Fibroblast of peridontal ligament (primary cell): ENCODE measurements at regions not wholly inside any gene's neighbourhood (a gene's known extent, or its start where the extent isn't known, plus 50 kb on each side); places are given as distances from the start of the nearest gene placed in this dataset.

Experiments
- DNase-seq: peaks from one replicate; pipeline ENCODE4 v3.0.0-alpha.2; 2010; ENCODE audit errors: extremely low read depth

DNA sequence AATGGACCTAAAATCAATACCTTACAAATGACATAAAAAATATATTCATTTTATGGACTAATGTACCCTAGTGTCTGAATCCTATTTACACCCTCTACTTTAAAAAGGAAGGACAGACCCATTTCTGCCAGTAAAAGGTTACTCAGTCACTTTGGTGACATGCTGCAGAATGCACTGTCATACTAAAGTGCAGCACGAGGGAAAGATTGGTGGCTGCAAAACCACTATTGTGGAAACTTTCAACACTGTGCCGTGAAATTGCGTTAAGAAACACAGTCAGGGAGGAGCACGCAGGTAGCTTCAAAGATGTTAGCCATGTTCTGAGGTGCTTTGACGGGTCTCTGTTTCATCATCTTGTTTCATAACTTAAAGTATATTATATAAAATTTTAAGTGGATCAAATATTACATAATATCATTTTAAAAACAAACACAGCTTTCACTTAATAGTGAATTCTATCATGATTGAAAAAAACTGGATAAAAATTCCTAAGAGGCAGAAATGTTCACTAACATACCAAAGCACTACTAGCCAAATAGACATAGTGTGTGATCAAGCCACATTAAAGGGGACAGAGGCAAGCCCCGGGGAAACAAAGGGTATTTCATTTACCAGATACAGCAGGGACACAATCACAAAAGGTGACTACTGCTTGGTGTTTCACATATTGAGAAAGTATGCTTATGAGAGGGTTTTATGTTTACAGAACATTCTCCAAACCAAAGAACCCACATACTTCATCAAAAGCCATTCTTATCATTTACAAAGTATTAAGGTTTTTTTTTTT is 330.8 kb upstream of the SOX5 start:
- DNase-seq = no peak

DNA sequence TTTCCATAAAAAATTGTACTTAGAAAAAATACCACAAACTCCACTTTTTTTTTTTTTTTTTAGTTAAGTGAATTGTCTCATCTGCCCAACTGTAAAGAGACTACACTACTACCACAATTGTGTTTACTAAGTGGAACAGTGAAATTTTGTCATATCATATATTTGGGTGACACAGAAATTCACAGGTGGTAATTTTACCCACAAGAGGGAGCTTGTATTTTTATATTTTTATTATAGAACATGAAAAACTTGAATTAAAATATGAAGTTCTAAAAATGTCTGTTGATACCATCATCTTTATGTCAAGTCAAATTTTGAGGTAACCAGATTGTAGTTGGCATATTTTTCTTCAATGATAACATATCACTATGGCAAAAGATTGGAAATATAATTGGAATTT is 329.4 kb upstream of the SOX5 start:
- DNase-seq = peak; percentile 4

DNA sequence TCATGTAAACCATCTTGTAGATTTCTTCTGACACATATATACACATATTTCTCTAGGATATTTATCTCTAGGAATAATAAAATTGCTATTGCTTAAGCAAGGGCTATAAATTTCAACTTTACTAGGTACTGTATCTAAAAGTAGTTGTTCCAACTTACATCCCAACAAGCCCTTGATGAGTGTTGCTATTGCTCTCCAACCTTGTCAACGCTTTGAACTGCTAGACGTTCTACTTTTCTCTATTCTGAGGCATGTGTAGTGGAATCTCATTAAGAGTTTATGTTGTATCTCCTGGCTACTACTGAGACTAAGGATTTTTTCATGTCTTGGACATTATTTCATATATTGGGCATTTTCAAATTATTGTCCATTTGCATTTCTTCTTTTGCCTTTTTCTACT is 321.5 kb upstream of the SOX5 start:
- DNase-seq = no peak

DNA sequence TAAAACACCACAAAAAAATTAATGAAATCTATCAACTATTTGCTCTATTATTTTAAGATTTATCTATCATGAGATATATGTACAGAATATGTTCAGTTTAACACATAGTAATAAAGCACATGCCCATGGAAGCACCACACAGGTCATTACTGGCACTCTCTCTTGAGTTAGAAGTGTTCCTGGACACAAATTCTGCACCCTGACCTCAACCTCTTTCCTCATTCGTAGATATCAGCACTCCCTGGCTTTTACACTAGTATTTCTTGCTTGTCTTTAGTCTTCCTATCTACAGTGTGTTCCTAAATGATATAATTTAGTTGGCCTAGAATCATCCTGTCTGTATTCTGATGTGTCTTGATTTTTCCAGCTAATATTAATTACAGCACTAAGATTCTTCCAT is 321.0 kb upstream of the SOX5 start:
- no peak for DNase-seq

DNA sequence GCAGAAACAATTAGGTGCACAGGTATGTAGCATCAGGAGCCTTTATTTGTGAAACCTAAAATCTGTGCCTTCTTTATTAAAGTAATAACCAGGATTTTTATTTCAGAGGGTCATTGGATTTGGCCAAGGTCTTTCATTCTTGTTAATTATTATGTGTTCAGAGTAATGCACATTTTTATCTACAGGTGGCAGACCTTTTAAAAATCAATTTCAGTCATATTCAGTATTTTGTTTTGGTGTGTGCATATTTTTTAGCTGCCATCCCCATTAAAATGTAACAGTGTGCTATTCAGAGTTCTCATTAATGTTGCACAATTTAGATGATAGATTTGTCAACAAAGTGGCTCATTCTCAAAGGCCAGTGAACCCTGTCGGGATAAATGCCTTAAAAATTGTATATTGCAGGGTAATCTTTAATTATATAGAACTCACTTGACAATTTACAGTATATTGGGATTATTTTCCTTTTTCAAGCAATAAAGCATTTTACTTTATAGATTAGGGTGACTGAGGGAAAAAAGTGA is 319.3 kb upstream of the SOX5 start:
- no peak for DNase-seq

DNA sequence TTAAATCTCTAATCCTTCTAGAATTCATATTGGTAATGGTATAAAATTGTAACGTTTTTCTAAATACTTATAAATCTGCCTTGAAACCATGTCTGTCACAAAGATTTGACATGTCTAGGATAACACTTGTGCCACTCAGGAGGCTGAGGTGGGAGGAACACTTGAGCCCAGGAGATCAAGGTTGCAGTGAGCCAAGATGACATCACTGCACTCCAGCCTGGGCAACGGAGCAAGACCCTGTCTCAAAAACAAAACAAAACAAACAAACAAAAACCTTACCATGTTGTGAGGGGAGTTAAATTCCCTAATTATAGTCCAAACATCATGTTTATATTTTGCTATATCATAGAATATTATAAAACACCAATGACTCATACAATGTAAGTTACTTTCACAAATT is 317.5 kb upstream of the SOX5 start:
- no peak for DNase-seq

DNA sequence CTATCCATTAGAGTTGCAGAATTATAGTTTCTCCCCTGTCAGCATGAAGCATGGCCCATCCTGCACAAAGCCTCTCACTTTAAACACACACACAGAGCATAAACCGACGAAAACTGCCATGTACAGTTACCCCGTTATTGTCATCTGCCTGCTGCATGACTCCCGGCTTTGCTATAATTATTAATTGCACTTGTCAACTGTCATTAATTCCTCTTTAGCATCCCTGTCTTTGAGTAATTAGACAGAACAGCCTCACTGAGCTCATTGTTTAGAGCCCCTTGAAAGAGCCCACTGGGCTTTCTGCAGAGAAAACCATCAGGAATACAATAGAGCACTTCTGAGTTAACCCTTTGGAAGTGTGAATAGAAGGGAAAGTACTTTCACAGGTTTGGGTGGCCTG is 307.2 kb upstream of the SOX5 start:
- DNase-seq = no peak

DNA sequence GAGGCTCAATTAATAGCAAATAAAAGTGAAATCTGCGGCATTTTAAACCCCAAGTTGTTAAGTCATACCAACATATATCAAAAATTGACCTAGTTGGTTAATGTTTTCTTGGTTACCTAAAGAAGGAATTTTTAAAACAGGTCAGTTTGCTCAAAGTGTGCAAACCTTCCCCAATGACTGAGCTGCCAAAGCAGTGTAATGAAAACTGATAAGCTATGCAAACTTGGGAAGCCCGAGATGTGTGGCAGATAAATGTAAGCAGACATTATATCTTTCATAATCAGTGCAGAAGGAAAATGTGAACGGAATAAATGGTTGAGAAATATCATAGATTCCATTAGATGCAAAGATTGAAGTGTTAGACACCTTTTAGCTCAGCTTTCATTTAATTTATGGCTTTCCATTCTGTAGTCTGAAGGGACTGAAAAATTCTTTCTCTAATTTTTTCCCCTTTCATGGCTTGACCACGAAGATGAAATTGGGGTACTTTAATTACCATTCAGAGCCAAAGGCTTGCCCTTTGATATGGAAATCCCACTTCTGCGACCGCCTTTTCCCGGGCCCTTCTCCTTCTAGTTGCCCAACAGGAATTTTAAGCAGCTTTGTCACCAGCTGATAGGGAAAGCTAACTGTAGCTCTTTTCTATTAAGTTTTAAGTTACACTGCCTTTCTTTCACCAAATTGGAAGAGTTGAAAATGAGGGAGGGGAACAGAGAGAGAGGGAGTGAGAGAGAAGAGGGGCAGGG is 306.6 kb upstream of the SOX5 start:
- DNase-seq = no peak

DNA sequence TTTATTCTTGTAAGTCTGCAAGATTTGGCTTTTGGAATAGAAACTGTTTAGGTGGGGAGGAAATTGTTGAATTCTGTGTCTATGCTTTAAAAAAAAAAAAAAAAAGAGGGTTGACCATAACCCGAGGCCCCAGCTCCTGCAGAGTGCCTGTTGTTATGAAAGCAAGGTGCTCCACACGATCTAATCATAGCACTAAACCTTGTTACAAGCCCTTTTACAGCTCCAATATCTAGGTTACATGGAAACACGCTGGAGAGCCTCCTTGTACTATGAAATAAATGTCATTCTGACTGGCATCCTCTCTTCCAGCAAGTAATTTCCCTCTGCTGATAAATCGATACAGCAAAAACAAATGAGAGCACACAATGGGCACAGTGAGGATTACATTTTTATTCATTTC is 303.1 kb upstream of the SOX5 start:
- no peak for DNase-seq

DNA sequence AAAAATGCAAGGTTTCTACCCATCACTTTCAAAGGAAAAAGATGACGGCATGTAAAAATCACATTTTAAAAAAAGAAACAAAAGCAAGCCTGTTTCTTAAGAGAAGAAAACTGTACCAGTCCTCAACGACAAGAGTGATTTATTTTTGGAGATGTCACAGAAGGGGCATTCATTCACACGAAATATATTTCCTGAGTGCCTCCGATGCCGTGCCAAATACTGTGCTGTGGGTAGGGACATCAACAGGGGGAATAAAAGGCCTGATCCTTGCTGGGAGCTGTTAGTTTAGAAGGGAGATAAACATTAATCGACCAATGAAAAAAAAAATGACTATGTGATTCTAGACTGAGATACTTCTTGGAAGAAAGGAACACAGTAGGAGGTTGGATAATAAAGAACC is 297.5 kb upstream of the SOX5 start:
- DNase-seq = no peak

DNA sequence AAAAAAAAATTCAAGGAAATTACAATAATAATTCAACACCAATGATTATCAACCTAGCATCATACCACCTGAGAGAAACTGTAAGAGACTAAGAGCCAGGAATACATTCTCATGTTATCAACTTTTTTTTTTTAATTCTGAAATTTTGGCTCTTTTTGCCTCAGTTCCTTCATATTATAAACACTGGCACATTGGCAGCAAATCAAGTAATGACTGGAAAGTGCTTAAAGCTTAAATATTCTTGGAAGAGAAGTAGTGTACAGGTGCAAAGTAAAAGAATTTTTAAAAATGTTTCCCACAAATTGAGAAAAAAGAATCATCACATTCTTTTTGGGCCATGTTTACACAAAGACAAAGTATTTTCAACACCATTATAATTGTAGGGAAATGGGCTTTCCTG is 296.9 kb upstream of the SOX5 start:
- no peak for DNase-seq

DNA sequence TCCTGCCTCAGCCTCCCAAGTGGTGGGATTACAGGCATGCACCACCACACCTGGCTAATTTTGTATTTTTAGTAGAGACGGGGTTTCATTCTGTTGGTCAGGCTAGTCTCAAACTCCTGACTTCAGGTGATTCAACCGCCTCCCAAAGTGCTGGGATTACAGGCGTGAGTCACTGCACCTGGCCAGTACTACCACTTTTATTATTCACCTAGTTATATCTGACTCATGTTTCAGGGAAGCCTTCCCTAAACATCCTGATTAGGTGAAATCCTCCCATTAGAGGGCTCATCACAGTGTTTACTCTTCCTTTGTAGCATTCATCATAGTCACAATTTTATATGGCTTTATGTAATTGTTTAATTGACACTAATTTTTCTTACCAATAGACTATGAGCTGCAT is 295.3 kb upstream of the SOX5 start:
- DNase-seq = no peak

DNA sequence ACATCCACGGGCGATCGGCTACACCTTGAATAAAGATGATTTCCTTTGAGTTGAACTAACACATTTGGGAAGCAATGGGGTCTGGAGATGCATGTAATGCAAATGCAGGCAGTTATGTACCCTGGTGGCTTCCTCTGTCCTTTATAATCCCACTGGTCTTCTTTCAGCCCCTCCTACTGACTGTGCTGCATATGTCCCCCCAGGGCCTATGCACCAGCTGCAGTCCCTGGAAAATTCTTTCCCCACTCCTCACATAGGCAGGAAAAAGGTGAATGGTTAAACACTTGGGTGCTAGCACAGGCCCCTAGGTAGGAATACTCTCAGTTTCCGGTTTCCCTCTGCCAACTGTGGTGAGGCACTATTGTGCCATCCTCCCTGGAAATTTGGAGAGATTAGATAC is 294.8 kb upstream of the SOX5 start:
- no peak for DNase-seq

DNA sequence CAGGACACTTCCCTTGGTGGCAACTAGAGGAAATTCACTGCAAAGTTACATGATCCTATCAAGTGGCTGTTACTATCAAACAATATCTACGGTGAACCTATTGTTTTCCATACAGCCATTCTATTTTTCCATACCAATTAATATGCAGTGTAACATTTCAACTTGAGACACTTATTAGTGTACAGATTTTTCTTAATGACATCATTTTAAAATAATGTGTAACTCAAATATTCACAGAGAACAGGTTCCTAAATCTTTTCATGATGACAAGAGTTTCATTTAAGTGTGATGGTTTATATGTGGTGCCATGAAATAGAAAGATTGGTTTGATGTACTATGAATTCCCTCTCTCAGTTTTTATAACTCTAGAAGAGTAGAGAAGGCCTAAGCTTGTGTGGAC is 291.2 kb upstream of the SOX5 start:
- DNase-seq = no peak

DNA sequence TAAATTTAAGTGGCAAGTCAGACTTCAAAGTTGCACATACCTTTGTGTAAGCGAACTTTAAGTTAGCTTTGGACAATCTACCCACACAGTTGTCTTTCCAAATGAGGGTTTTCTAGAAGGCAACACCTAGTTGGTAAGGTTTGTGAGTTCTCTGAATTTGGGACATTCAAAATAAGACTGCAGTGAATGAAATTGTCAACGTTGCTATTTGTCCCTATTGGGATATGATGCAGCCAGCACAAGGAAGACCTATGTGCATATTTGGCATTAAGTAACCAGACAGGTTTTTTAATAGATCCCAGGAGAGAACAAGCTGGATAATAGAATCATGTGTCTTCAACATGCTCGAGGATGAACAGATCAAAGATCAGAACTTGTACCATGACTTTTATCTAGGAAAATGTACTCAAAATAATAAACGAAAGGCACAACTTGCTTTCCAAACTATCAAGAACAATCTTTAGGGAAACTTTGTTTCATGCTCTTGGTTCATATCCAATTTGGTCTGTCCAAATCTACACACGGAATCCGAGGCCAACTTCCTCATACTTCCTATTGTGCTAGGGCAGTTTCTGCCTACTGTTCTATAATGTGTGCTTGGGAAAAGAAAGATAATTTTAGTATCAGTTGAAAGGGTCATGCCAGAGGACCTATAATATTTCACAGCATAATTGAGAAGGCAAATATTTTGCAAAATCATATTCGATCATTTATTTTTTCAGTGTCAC is 284.2 kb upstream of the SOX5 start:
- no peak for DNase-seq

DNA sequence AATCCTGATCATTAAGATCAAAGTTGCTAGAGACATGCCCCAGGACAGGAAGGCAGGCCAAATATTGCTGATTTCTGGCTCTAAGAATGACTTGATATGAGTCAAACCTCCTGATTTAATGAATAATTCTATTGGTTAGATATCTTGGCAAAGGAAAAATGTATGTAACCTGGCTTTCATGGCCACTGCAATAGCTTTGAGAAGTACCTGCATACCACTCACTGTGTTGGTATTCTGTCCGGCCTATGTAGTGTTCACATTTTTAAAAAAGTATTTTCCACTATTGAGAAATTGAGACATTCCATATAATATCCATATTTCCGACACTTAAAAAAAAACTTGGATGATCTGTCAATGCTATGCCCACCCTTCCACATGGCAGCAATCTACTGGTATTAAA is 283.1 kb upstream of the SOX5 start:
- DNase-seq = no peak

DNA sequence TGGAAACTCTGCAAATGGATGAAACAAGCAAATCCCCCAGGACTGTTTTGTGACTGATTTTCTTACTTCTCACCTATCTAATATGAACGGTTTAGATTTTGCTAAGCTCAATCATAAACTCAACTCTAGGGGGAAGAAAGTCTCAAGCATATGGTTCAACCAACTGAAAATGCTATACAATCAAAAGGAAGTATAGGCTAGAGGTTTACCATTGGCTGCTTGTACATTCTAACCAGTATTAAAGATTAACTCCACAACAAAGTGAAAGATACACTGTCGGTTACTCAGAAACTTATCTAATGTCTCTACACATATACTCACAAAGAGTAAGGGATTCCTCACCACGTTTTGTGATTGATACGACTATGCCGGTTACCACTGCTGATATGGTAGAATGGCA is 281.8 kb upstream of the SOX5 start:
- DNase-seq = no peak

DNA sequence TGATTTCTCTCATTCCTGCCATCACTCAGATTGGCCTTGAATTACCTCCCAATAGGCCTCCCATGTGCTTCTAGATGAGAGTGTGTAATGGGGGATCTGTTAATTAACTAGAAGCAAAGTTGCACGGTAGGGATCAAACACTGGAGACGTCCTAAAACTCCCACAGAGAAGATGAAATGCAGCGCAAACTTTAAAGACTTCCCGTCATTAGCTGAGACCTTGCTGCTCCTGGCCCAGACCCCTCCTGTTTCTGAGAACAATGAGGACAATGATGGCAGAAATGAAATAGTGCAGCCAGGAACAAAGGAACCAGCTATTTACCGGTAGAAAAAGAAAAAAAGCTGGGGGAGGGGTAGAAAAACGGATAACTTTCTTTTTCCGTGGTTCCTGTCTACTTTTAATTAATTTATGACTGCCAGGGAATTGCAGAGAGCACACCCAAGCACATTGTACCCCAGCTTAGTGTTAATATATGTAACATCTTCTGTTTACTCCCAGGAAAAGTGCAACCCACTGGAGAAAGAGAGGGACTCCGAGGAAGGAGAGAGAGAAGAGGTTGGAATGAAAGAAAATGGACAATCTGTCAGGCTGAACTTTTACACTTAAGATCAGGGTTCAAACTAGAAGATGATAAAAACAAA is 280.7 kb upstream of the SOX5 start:
- DNase-seq = no peak

DNA sequence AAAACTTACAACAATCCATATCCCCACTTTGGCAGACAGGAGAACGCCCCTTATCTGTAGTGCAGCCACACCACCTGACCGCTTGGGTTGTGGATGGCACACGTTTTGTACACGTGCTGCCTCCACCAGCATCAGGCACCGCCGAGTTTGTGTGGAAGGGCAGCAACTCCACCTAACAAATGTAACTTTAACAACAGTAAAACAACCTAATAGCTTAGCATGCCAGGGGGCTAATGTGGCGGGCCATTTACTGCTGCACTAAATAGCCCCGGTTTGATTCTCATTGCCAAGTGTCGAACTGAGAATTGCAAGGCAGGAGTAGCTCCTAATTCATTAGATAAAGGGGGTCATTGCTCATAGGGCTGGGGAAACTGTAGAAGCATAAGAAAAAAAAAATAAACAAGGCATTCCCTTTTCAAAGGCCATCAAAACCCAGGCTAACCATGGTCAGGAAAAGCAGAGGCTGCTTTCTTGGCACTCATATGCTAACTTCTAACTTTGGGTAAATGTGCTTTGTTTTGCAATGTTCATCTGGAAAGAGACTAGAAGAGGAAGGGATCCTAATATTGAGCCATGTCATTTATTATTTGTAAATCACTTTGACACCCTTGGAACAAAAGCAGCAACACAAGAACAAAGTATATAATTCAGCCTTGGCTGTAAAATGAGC is 279.7 kb upstream of the SOX5 start:
- DNase-seq = peak; percentile 4

DNA sequence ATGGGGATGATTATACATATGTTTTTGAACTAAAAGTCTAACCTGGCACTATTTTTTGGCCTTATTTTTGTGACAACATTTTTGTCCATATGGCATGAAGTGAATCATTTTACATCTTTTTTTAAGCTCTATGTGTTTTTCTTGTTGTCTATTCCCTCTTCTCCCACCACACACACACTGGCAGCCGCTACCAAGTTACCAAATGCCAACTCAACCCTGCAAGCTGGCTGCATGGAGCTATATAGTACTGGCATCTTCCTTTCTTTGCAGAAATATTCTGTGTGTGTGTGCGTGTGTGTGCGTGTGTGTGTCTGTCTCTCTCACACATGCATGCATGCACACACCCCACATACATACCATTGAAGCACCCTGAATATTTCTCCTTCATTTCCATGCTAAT is 278.9 kb upstream of the SOX5 start:
- no peak for DNase-seq

DNA sequence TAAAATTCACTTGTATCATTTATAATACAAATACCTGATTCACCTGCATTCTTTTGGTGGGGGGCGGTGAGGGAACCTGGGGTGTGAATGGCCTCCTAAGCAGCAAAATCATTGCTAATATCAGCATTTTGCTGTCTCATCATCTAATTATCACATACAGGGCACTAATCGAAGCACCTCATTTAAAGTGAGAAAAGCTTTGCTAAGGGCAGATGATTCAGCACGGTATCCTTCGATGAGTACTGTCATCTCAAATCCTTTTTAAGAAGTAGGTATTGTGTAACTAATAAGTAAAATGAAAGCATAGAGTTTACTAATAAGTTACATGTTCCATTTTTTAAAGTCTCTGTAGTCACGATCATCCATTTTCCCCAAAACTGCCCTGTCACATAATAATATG is 278.1 kb upstream of the SOX5 start:
- DNase-seq = no peak
